NCI-H2171 (cell line): ENCODE measurements at regions not wholly inside any gene's neighbourhood (a gene's known extent, or its start where the extent isn't known, plus 50 kb on each side); places are given as distances from the start of the nearest gene placed in this dataset.

ENCODE experiments used
- DNase-seq: peaks from one replicate; lab custom pipeline; 2025; lab: John Stamatoyannopoulos, UW

- DNase-seq, result no peak
Observed at GRCh38 chr21:27817074-27817473, 850.2 kb upstream of the ADAMTS5 start.

- no peak for DNase-seq
Observed at GRCh38 chr21:27816301-27816700, 849.4 kb upstream of the ADAMTS5 start.

- no peak for DNase-seq
Observed at GRCh38 chr21:27814226-27814625, 847.3 kb upstream of the ADAMTS5 start.

GRCh38 chr21:27813750-27814149 is 846.9 kb upstream of the ADAMTS5 start:
- DNase-seq, result no peak

GRCh38 chr21:27813344-27813743 is 846.5 kb upstream of the ADAMTS5 start:
- no peak for DNase-seq

GRCh38 chr21:27812279-27812678 is 845.4 kb upstream of the ADAMTS5 start:
- DNase-seq, result no peak

GRCh38 chr21:27808923-27809322 is 842.0 kb upstream of the ADAMTS5 start:
- no peak for DNase-seq

- DNase-seq, result no peak
Observed at GRCh38 chr21:27807596-27807995, 840.7 kb upstream of the ADAMTS5 start.

- DNase-seq, result no peak
Observed at GRCh38 chr21:27806281-27806680, 839.4 kb upstream of the ADAMTS5 start.

GRCh38 chr21:27805696-27806095 is 838.8 kb upstream of the ADAMTS5 start:
- no peak for DNase-seq

- DNase-seq, result no peak
Observed at GRCh38 chr21:27804515-27804914, 837.6 kb upstream of the ADAMTS5 start.

- DNase-seq, result no peak
Observed at GRCh38 chr21:27803571-27803970, 836.7 kb upstream of the ADAMTS5 start.

- no peak for DNase-seq
Observed at GRCh38 chr21:27802816-27803475, 836.1 kb upstream of the ADAMTS5 start.

- no peak for DNase-seq
Observed at GRCh38 chr21:27799861-27800260, 833.0 kb upstream of the ADAMTS5 start.

GRCh38 chr21:27796106-27796505 is 829.2 kb upstream of the ADAMTS5 start:
- DNase-seq, result no peak

- DNase-seq, result no peak
Observed at GRCh38 chr21:27795418-27795817, 828.5 kb upstream of the ADAMTS5 start.

GRCh38 chr21:27793901-27794300 is 827.0 kb upstream of the ADAMTS5 start:
- DNase-seq, result no peak

GRCh38 chr21:27787046-27787445 is 820.2 kb upstream of the ADAMTS5 start:
- no peak for DNase-seq

- no peak for DNase-seq
Observed at GRCh38 chr21:27779606-27780005, 812.7 kb upstream of the ADAMTS5 start.

- DNase-seq, result no peak
Observed at GRCh38 chr21:27776925-27777553, 810.2 kb upstream of the ADAMTS5 start.

- DNase-seq, result no peak
Observed at GRCh38 chr21:27772816-27773215, 805.9 kb upstream of the ADAMTS5 start.

GRCh38 chr21:27771938-27772483 is 805.1 kb upstream of the ADAMTS5 start:
- no peak for DNase-seq

GRCh38 chr21:27769763-27770162 is 802.9 kb upstream of the ADAMTS5 start:
- DNase-seq, result no peak
